ENCODE measurements at regions not wholly inside any gene's neighbourhood (a gene's known extent, or its start where the extent isn't known, plus 50 kb on each side); places are given as distances from the start of the nearest gene placed in this dataset.

DNA sequence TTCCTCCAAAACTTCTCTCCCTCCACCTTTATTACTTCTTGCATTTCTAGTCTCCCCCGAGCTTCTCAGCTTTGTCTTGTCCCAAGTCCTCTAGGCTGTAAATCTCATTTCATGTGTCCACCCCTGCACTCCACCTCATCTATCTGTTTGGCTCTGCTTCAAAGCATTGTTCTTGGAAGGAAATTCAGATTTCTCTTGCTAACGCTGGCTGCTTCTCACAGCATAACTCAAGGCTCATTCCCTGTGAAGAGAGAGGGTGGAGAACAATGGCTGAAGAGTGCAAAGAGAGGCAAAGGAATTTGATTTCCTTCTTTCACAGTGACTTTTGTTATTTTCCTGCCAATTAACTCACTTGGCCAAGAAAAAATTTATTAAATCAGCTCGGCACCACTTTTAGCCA is 476.5 kb downstream of the TMEM114 start:
- peaks cover 0 to 12% (median 1%) of the 10 kb centered on the region in 3 donors for H3K9me3 ChIP-seq (ENCODE audit: control extremely low read depth in 1 of 3, control insufficient read depth in 2 of 3, insufficient read depth in 1 of 3, low read length in 2 of 3)
- no peak overlapping the region for H3K27ac ChIP-seq (ENCODE audit: low read length in 2 of 2)
- Mint-ChIP-seq H3K27me3 (no peaks in the 10 kb centered on the region), H3K27ac (no peak overlapping the region), H3K9me3 (ENCODE audit: insufficient read depth) (peaks cover 3% of the 10 kb centered on the region), H3K4me1 (no peaks in the 10 kb centered on the region), H3K4me3 (no peak overlapping the region)
- TF ChIP-seq EZH2 (IDR thresholded peaks at IDR 0.05; ENCODE audit: borderline replicate concordance, insufficient read depth, low read depth, low read length, poor library complexity, severe bottlenecking), result no peak
- TF ChIP-seq, protein P1, sequence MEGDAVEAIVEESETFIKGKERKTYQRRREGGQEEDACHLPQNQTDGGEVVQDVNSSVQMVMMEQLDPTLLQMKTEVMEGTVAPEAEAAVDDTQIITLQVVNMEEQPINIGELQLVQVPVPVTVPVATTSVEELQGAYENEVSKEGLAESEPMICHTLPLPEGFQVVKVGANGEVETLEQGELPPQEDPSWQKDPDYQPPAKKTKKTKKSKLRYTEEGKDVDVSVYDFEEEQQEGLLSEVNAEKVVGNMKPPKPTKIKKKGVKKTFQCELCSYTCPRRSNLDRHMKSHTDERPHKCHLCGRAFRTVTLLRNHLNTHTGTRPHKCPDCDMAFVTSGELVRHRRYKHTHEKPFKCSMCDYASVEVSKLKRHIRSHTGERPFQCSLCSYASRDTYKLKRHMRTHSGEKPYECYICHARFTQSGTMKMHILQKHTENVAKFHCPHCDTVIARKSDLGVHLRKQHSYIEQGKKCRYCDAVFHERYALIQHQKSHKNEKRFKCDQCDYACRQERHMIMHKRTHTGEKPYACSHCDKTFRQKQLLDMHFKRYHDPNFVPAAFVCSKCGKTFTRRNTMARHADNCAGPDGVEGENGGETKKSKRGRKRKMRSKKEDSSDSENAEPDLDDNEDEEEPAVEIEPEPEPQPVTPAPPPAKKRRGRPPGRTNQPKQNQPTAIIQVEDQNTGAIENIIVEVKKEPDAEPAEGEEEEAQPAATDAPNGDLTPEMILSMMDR (IDR thresholded peaks at IDR 0.05), result no peak
- no peak overlapping the region for H3K4me3 ChIP-seq (ENCODE audit: control extremely low read depth in 1 of 5, extremely low read depth in 1 of 5, insufficient read depth in 1 of 5, low read depth in 2 of 5, low read length in 4 of 5)
- no peaks in the 10 kb centered on the region for H3K36me3 ChIP-seq (replicated peaks in 1 of 2; ENCODE audit: control extremely low read depth in 1 of 2, control insufficient read depth in 1 of 2, extremely low read depth in 1 of 2, insufficient read depth in 2 of 2, low read length in 1 of 2)
- H3K9ac ChIP-seq (ENCODE audit: low read length), result no peak overlapping the region
- WGBS (ENCODE audit: insufficient coverage), result 80% methylated on average over 1 of the region's 3 CpGs
- ATAC-seq (ENCODE audit: low read depth), result no peak
- no peak overlapping the region for H3K4me2 ChIP-seq (replicated peaks; ENCODE audit: low read depth, low read length, poor library complexity, severe bottlenecking)
- no peaks in the 10 kb centered on the region for H4K20me1 ChIP-seq (ENCODE audit: control insufficient read depth, insufficient read depth, low read length, poor library complexity, severe bottlenecking)
- intact Hi-C loops (cut with micrococcal nuclease), result no loop called here
- DNase-seq, result no peak
- no peak overlapping the region for H2AFZ ChIP-seq (ENCODE audit: insufficient read depth, low read depth, low read length, poor library complexity, severe bottlenecking)
- H3K4me1 ChIP-seq (ENCODE audit: control insufficient read depth in 2 of 2, insufficient read depth in 2 of 2, low read length in 2 of 2), result no peaks in the 10 kb centered on the region
- H3K79me2 ChIP-seq (ENCODE audit: control insufficient read depth, insufficient read depth, low read length), result no peaks in the 10 kb centered on the region
- CTCF ChIA-PET, result no interaction called here
- no peaks in the 10 kb centered on the region for H3K27me3 ChIP-seq (replicated peaks in 1 of 4; ENCODE audit: control extremely low read depth in 1 of 4, control insufficient read depth in 3 of 4, insufficient read depth in 4 of 4, low read length in 3 of 4)
- POLR2A ChIA-PET, result no interaction called here

DNA sequence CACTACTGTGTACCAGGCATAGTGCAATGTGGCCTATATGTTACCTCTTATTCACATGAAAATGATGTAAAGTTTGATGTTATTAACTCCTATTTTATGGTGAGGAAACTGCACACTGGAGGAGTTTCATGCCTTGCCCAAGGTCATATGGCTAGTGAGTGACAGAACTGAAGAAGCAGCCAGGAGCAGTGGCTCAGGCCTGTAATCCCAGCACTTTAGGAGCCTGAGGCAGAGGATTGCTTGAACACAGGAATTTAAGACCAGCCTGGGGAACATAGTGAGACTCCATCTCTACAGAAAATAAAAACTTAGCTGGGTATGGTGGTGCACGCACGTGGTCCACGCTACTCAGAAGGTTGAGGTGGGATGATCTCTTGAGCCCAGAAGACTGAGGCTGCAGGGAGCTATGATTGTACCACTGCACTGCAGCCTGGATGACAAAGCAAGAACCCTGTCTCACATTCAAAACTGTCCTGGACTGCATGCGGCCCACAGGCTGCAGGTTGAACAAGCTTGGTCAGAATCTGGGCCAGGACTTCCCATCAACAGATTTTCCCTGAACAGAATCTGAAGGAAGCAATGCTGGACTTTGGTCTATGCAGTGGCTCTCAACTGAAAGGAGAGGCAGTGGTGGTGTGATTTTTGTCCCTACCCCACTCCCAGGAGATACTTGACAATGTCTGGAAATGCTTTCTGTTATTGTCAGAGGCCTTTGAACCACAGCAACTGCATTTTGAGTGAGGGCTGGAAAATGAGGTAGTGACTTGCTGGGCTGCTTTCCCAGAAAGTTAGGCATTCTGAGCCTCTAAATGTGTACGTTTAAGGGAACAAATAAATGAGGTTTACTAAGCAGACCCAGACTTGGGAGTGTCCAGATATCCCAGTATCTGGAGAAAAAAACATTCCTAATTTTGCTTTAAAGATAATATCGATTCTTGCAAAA is 479.5 kb downstream of the TMEM114 start:
- no peaks in the 10 kb centered on the region for H3K27me3 ChIP-seq (replicated peaks in 1 of 4; ENCODE audit: control extremely low read depth in 1 of 4, control insufficient read depth in 3 of 4, insufficient read depth in 4 of 4, low read length in 3 of 4)
- no peak for ATAC-seq (ENCODE audit: low read depth)
- CTCF ChIA-PET, result no interaction called here
- H3K36me3 ChIP-seq (replicated peaks in 1 of 2; ENCODE audit: control extremely low read depth in 1 of 2, control insufficient read depth in 1 of 2, extremely low read depth in 1 of 2, insufficient read depth in 2 of 2, low read length in 1 of 2), result no peaks in the 10 kb centered on the region
- H3K9me3 Mint-ChIP-seq (ENCODE audit: insufficient read depth), result peaks cover 3% of the 10 kb centered on the region
- no peaks in the 10 kb centered on the region for H3K4me1 Mint-ChIP-seq
- H3K27ac ChIP-seq (ENCODE audit: low read length in 2 of 2), result no peak overlapping the region
- WGBS (ENCODE audit: insufficient coverage), result 100% methylated on average over 4 of the region's 6 CpGs
- H3K4me2 ChIP-seq (replicated peaks; ENCODE audit: low read depth, low read length, poor library complexity, severe bottlenecking), result no peak overlapping the region
- no peak overlapping the region for H2AFZ ChIP-seq (ENCODE audit: insufficient read depth, low read depth, low read length, poor library complexity, severe bottlenecking)
- no peak overlapping the region for H3K9ac ChIP-seq (ENCODE audit: low read length)
- POLR2A ChIA-PET, result no interaction called here
- no peak for DNase-seq
- H3K9me3 ChIP-seq (ENCODE audit: control extremely low read depth in 1 of 3, control insufficient read depth in 2 of 3, insufficient read depth in 1 of 3, low read length in 2 of 3), result peaks cover 0 to 11% (median 0%) of the 10 kb centered on the region in 3 donors
- TF ChIP-seq, protein P1 (IDR thresholded peaks at IDR 0.05), result no peak
- TF ChIP-seq EZH2 (IDR thresholded peaks at IDR 0.05; ENCODE audit: borderline replicate concordance, insufficient read depth, low read depth, low read length, poor library complexity, severe bottlenecking), result no peak
- no peaks in the 10 kb centered on the region for H4K20me1 ChIP-seq (ENCODE audit: control insufficient read depth, insufficient read depth, low read length, poor library complexity, severe bottlenecking)
- H3K4me1 ChIP-seq (ENCODE audit: control insufficient read depth in 2 of 2, insufficient read depth in 2 of 2, low read length in 2 of 2), result no peaks in the 10 kb centered on the region
- intact Hi-C loops (cut with micrococcal nuclease), result no loop called here
- H3K4me3 Mint-ChIP-seq, result no peak overlapping the region
- H3K27me3 Mint-ChIP-seq, result no peaks in the 10 kb centered on the region
- H3K4me3 ChIP-seq (ENCODE audit: control extremely low read depth in 1 of 5, extremely low read depth in 1 of 5, insufficient read depth in 1 of 5, low read depth in 2 of 5, low read length in 4 of 5), result no peak overlapping the region
- H3K27ac Mint-ChIP-seq, result no peak overlapping the region
- H3K79me2 ChIP-seq (ENCODE audit: control insufficient read depth, insufficient read depth, low read length), result no peaks in the 10 kb centered on the region
